ENCODE measurements at regions not wholly inside any gene's neighbourhood (a gene's known extent, or its start where the extent isn't known, plus 50 kb on each side); places are given as distances from the start of the nearest gene placed in this dataset.

DNA sequence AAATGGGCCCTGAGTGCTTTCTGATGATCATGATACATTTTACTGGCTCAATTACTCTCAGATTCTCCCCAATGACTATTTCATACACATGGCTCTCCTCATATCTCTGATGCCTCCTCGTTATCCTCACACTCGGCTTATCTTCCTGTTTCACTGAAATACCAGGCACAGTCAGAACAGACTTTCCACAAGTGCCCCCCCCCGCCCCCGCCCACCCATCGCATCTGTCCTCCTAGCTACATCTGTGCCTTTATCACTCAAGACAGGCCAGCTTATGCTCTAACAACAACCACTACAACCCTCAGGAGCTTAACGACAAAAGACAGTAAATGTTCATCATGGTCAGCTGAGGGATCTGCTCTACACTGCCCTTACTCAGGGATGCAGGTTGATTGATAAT is 610.6 kb upstream of the DIPK2B start:
- H3K9me3 ChIP-seq (ENCODE audit: low read length): no peaks in the 10 kb centered on the region
- H3K36me3 ChIP-seq (ENCODE audit: insufficient read depth, low read length): no peaks in the 10 kb centered on the region
- H3K4me2 ChIP-seq (ENCODE audit: low read length): no peak overlapping the region
- no peak overlapping the region for H3K9ac ChIP-seq (ENCODE audit: low read length)
- no peak overlapping the region for H3K4me3 ChIP-seq (ENCODE audit: low read depth, low read length, poor library complexity, severe bottlenecking)
- no peak overlapping the region for H2AFZ ChIP-seq (ENCODE audit: low read length)
- H3K4me1 ChIP-seq (ENCODE audit: insufficient read depth, low read length, severe bottlenecking): no peaks in the 10 kb centered on the region
- TF ChIP-seq EZH2 (IDR thresholded peaks at IDR 0.05; ENCODE audit: borderline replicate concordance, low read length): no peak
- TF ChIP-seq, protein P1, sequence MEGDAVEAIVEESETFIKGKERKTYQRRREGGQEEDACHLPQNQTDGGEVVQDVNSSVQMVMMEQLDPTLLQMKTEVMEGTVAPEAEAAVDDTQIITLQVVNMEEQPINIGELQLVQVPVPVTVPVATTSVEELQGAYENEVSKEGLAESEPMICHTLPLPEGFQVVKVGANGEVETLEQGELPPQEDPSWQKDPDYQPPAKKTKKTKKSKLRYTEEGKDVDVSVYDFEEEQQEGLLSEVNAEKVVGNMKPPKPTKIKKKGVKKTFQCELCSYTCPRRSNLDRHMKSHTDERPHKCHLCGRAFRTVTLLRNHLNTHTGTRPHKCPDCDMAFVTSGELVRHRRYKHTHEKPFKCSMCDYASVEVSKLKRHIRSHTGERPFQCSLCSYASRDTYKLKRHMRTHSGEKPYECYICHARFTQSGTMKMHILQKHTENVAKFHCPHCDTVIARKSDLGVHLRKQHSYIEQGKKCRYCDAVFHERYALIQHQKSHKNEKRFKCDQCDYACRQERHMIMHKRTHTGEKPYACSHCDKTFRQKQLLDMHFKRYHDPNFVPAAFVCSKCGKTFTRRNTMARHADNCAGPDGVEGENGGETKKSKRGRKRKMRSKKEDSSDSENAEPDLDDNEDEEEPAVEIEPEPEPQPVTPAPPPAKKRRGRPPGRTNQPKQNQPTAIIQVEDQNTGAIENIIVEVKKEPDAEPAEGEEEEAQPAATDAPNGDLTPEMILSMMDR (IDR thresholded peaks at IDR 0.05; ENCODE audit: low read length): no peak
- H3K27me3 ChIP-seq (ENCODE audit: insufficient read depth, low read length): no peaks in the 10 kb centered on the region
- no peaks in the 10 kb centered on the region for H3K9me2 ChIP-seq (ENCODE audit: low read depth, low read length)
- H4K20me1 ChIP-seq (ENCODE audit: insufficient read depth, low read length): no peaks in the 10 kb centered on the region
- H3F3A ChIP-seq (ENCODE audit: insufficient read depth, low read length): no peaks in the 10 kb centered on the region
- H3K79me2 ChIP-seq (ENCODE audit: insufficient read depth, low read length): no peaks in the 10 kb centered on the region
- H3K27ac ChIP-seq (ENCODE audit: low read depth, low read length, poor library complexity, severe bottlenecking): no peak overlapping the region

DNA sequence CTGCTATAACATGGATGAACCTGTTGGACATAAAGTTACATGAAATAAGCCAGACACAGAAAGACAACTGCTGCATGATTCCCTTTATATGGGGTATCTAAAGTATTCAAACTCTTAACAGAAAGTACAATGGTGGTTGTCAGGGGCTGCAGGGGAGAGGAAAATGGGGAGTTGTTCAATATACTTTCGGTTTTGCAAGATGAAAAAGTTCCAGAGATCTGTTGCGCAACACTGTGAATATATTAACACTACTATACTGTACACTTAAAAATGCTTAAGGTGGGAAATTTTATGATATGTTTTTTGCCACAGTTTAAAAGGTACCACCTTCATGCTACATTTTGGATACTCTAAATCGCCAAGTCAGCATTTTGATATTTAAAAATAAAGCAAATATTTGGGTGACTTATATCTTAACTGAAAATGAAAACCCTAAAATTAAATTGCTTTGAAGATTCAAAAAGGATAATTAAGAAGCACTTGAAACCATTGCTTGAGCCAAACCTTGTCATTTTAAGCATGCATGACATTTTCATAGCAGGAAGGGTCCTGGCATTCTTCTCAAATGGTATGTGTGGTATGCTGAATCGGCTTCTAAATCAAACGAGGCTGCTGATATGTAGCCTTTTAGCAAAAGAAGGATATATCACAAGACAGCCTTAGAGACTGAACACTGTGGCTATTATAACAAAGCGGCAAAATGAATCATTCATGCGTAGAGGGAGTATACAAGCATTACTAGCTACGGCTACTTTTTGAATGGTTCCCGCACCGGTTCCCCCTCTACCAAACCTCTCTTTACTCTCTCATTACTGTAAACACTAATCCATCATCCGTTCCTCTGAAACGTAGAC is 607.1 kb upstream of the DIPK2B start:
- H4K20me1 ChIP-seq (ENCODE audit: insufficient read depth, low read length): no peaks in the 10 kb centered on the region
- no peak overlapping the region for H2AFZ ChIP-seq (ENCODE audit: low read length)
- no peak overlapping the region for H3K27ac ChIP-seq (ENCODE audit: low read depth, low read length, poor library complexity, severe bottlenecking)
- H3K9me2 ChIP-seq (ENCODE audit: low read depth, low read length): no peaks in the 10 kb centered on the region
- H3K4me1 ChIP-seq (ENCODE audit: insufficient read depth, low read length, severe bottlenecking): no peaks in the 10 kb centered on the region
- H3K9ac ChIP-seq (ENCODE audit: low read length): no peak overlapping the region
- TF ChIP-seq, protein P1 (IDR thresholded peaks at IDR 0.05; ENCODE audit: low read length): no peak
- no peak for TF ChIP-seq EZH2 (IDR thresholded peaks at IDR 0.05; ENCODE audit: borderline replicate concordance, low read length)
- H3K27me3 ChIP-seq (ENCODE audit: insufficient read depth, low read length): no peaks in the 10 kb centered on the region
- H3K4me3 ChIP-seq (ENCODE audit: low read depth, low read length, poor library complexity, severe bottlenecking): no peak overlapping the region
- no peaks in the 10 kb centered on the region for H3K36me3 ChIP-seq (ENCODE audit: insufficient read depth, low read length)
- no peaks in the 10 kb centered on the region for H3K9me3 ChIP-seq (ENCODE audit: low read length)
- no peaks in the 10 kb centered on the region for H3F3A ChIP-seq (ENCODE audit: insufficient read depth, low read length)
- no peak overlapping the region for H3K4me2 ChIP-seq (ENCODE audit: low read length)
- H3K79me2 ChIP-seq (ENCODE audit: insufficient read depth, low read length): no peaks in the 10 kb centered on the region

DNA sequence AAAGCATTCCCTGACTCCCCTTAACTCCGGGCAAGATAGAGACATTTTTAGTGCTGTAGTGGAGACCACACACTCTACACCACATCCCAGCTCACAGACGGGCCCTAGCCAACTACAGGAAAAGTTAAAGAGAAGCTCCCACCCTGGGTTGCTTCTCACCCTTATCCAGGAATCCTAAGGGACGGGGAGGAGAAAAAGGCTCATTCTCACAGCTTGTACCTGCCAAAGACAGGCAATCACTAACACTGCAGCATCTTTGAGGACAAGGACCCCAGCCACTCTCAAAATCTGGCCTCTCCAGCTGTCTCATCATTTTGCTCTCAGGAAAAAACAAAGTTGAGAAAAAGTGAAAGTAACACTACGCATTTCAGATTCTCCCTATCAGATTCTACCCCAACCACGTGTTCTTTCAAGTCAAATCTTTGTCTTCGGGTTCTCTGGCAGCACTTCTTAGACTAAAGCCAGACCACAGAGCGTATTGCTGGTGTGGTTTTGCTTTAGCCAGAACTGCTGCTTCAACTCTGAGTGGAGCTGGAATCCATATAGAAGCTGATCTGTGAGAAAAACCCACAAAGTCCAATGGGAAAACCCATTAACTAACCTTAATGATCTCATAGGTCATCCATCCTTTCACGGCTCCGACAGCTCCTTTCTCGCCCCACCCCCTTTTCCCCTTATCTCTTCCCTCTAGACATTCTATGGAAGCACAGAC is 605.9 kb upstream of the DIPK2B start:
- H3K9me2 ChIP-seq (ENCODE audit: low read depth, low read length): no peaks in the 10 kb centered on the region
- H3K4me3 ChIP-seq (ENCODE audit: low read depth, low read length, poor library complexity, severe bottlenecking): no peak overlapping the region
- no peaks in the 10 kb centered on the region for H3K27me3 ChIP-seq (ENCODE audit: insufficient read depth, low read length)
- H3K9ac ChIP-seq (ENCODE audit: low read length): no peak overlapping the region
- H3K4me1 ChIP-seq (ENCODE audit: insufficient read depth, low read length, severe bottlenecking): no peaks in the 10 kb centered on the region
- no peaks in the 10 kb centered on the region for H4K20me1 ChIP-seq (ENCODE audit: insufficient read depth, low read length)
- H3K4me2 ChIP-seq (ENCODE audit: low read length): no peak overlapping the region
- H3F3A ChIP-seq (ENCODE audit: insufficient read depth, low read length): no peaks in the 10 kb centered on the region
- no peak overlapping the region for H2AFZ ChIP-seq (ENCODE audit: low read length)
- H3K36me3 ChIP-seq (ENCODE audit: insufficient read depth, low read length): no peaks in the 10 kb centered on the region
- H3K27ac ChIP-seq (ENCODE audit: low read depth, low read length, poor library complexity, severe bottlenecking): no peak overlapping the region
- H3K9me3 ChIP-seq (ENCODE audit: low read length): no peaks in the 10 kb centered on the region
- H3K79me2 ChIP-seq (ENCODE audit: insufficient read depth, low read length): no peaks in the 10 kb centered on the region
- TF ChIP-seq, protein P1 (IDR thresholded peaks at IDR 0.05; ENCODE audit: low read length): no peak
- TF ChIP-seq EZH2 (IDR thresholded peaks at IDR 0.05; ENCODE audit: borderline replicate concordance, low read length): no peak

Data from OCI-LY1 (cell line).